ENCODE measurements at regions not wholly inside any gene's neighbourhood (a gene's known extent, or its start where the extent isn't known, plus 50 kb on each side); places are given as distances from the start of the nearest gene placed in this dataset.

DNA sequence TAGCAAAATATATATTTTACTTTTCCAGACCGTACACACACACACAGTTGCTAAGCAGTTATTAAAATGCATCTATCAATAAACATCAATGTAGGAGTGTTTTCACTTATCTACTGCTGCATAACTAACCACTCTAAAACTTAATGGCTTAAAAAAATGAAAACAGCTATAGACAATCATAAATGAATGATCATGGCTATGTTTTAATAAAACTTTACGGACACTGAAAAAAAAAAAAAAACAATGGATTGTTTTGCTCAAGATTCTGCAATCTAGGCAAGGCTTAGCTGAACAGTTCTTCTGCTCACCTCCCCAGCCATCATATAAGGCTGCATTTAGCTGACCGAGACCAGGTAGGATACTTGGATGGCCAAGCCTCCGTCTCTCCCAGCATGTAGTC, 125.4 kb upstream of the CCDC28A start:
- Histone ChIP-seq H3K9ac (ENCODE audit: low read depth, low read length) (no peak overlapping the region), H3K27me3 (ENCODE audit: insufficient read depth, low read length, poor library complexity) (no peaks in the 10 kb centered on the region), H3K27ac (ENCODE audit: low read length) (no peak overlapping the region), H3K36me3 (ENCODE audit: insufficient read depth, low read length) (no peaks in the 10 kb centered on the region), H2AFZ (ENCODE audit: low read depth, low read length) (no peak overlapping the region), H4K20me1 (ENCODE audit: insufficient read depth, low read length) (no peaks in the 10 kb centered on the region), H3K79me2 (ENCODE audit: insufficient read depth, low read length) (no peaks in the 10 kb centered on the region), H3K4me3 (ENCODE audit: low read depth in 1 of 2, low read length in 2 of 2) (no peak overlapping the region), H3K4me2 (ENCODE audit: insufficient read depth, low read length) (no peak overlapping the region), H3K9me3 (ENCODE audit: insufficient read depth, low read length, severe bottlenecking) (no peaks in the 10 kb centered on the region), H3K4me1 (ENCODE audit: insufficient read depth, low read length) (no peaks in the 10 kb centered on the region)
- ATAC-seq (ENCODE audit: insufficient read depth, low read depth) (no peak), DNase-seq (no peak)
- no peak for TF ChIP-seq EZH2 (IDR thresholded peaks at IDR 0.05; ENCODE audit: borderline replicate concordance, low read depth, low read length, severe bottlenecking)

GRCh38 chr6:138651491-138651890, 122.1 kb upstream of the CCDC28A start:
- DNase-seq, result no peak
- Histone ChIP-seq H3K27ac (ENCODE audit: low read length) (no peak overlapping the region), H3K9ac (ENCODE audit: low read depth, low read length) (no peak overlapping the region), H3K4me2 (ENCODE audit: insufficient read depth, low read length) (no peak overlapping the region), H3K27me3 (ENCODE audit: insufficient read depth, low read length, poor library complexity) (peaks cover 3% of the 10 kb centered on the region), H3K79me2 (ENCODE audit: insufficient read depth, low read length) (no peaks in the 10 kb centered on the region), H4K20me1 (ENCODE audit: insufficient read depth, low read length) (no peaks in the 10 kb centered on the region), H2AFZ (ENCODE audit: low read depth, low read length) (no peak overlapping the region), H3K4me3 (ENCODE audit: low read depth in 1 of 2, low read length in 2 of 2) (no peak overlapping the region), H3K9me3 (ENCODE audit: insufficient read depth, low read length, severe bottlenecking) (no peaks in the 10 kb centered on the region), H3K4me1 (ENCODE audit: insufficient read depth, low read length) (no peaks in the 10 kb centered on the region), H3K36me3 (ENCODE audit: insufficient read depth, low read length) (no peaks in the 10 kb centered on the region)
- TF ChIP-seq EZH2 (IDR thresholded peaks at IDR 0.05; ENCODE audit: borderline replicate concordance, low read depth, low read length, severe bottlenecking), result no peak
- TF ChIP-seq, protein P1, sequence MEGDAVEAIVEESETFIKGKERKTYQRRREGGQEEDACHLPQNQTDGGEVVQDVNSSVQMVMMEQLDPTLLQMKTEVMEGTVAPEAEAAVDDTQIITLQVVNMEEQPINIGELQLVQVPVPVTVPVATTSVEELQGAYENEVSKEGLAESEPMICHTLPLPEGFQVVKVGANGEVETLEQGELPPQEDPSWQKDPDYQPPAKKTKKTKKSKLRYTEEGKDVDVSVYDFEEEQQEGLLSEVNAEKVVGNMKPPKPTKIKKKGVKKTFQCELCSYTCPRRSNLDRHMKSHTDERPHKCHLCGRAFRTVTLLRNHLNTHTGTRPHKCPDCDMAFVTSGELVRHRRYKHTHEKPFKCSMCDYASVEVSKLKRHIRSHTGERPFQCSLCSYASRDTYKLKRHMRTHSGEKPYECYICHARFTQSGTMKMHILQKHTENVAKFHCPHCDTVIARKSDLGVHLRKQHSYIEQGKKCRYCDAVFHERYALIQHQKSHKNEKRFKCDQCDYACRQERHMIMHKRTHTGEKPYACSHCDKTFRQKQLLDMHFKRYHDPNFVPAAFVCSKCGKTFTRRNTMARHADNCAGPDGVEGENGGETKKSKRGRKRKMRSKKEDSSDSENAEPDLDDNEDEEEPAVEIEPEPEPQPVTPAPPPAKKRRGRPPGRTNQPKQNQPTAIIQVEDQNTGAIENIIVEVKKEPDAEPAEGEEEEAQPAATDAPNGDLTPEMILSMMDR (IDR thresholded peaks at IDR 0.05; ENCODE audit: borderline replicate concordance, extremely low read depth, low read length, poor library complexity, severe bottlenecking), result no peak
- ATAC-seq (ENCODE audit: insufficient read depth, low read depth), result no peak

GRCh38 chr6:138652824-138653223, 120.7 kb upstream of the CCDC28A start:
- no peaks in the 10 kb centered on the region for H3K36me3 ChIP-seq (ENCODE audit: insufficient read depth, low read length)
- DNase-seq (no peak), ATAC-seq (ENCODE audit: insufficient read depth, low read depth) (no peak)
- no peaks in the 10 kb centered on the region for H4K20me1 ChIP-seq (ENCODE audit: insufficient read depth, low read length)
- no peak overlapping the region for H3K4me2 ChIP-seq (ENCODE audit: insufficient read depth, low read length)
- H3K27ac ChIP-seq (ENCODE audit: low read length), result no peak overlapping the region
- no peak overlapping the region for H2AFZ ChIP-seq (ENCODE audit: low read depth, low read length)
- no peaks in the 10 kb centered on the region for H3K79me2 ChIP-seq (ENCODE audit: insufficient read depth, low read length)
- no peak overlapping the region for H3K9ac ChIP-seq (ENCODE audit: low read depth, low read length)
- TF ChIP-seq, protein P1 (IDR thresholded peaks at IDR 0.05; ENCODE audit: borderline replicate concordance, extremely low read depth, low read length, poor library complexity, severe bottlenecking), result no peak
- TF ChIP-seq EZH2 (IDR thresholded peaks at IDR 0.05; ENCODE audit: borderline replicate concordance, low read depth, low read length, severe bottlenecking), result no peak
- peaks cover 3% of the 10 kb centered on the region for H3K27me3 ChIP-seq (ENCODE audit: insufficient read depth, low read length, poor library complexity)
- H3K4me1 ChIP-seq (ENCODE audit: insufficient read depth, low read length), result no peaks in the 10 kb centered on the region
- no peak overlapping the region for H3K4me3 ChIP-seq (ENCODE audit: low read depth in 1 of 2, low read length in 2 of 2)
- no peaks in the 10 kb centered on the region for H3K9me3 ChIP-seq (ENCODE audit: insufficient read depth, low read length, severe bottlenecking)

- no peak for ATAC-seq (ENCODE audit: insufficient read depth, low read depth)
- Histone ChIP-seq H3K27ac (ENCODE audit: low read length) (no peak overlapping the region), H3K36me3 (ENCODE audit: insufficient read depth, low read length) (no peaks in the 10 kb centered on the region), H3K27me3 (ENCODE audit: insufficient read depth, low read length, poor library complexity) (peaks cover 3% of the 10 kb centered on the region), H3K4me3 (ENCODE audit: low read depth in 1 of 2, low read length in 2 of 2) (no peak overlapping the region), H3K9me3 (ENCODE audit: insufficient read depth, low read length, severe bottlenecking) (no peaks in the 10 kb centered on the region), H3K9ac (ENCODE audit: low read depth, low read length) (no peak overlapping the region), H3K4me2 (ENCODE audit: insufficient read depth, low read length) (no peak overlapping the region), H3K79me2 (ENCODE audit: insufficient read depth, low read length) (no peaks in the 10 kb centered on the region), H4K20me1 (ENCODE audit: insufficient read depth, low read length) (no peaks in the 10 kb centered on the region), H2AFZ (ENCODE audit: low read depth, low read length) (no peak overlapping the region), H3K4me1 (ENCODE audit: insufficient read depth, low read length) (no peaks in the 10 kb centered on the region)
- DNase-seq, result no peak
- no peak for TF ChIP-seq EZH2 (IDR thresholded peaks at IDR 0.05; ENCODE audit: borderline replicate concordance, low read depth, low read length, severe bottlenecking)
- TF ChIP-seq, protein P1 (IDR thresholded peaks at IDR 0.05; ENCODE audit: borderline replicate concordance, extremely low read depth, low read length, poor library complexity, severe bottlenecking), result no peak
Observed at GRCh38 chr6:138653435-138653834, 120.1 kb upstream of the CCDC28A start.

Data from DND-41 (cell line).